B cell (primary cell): ENCODE measurements at regions not wholly inside any gene's neighbourhood (a gene's known extent, or its start where the extent isn't known, plus 50 kb on each side); places are given as distances from the start of the nearest gene placed in this dataset.

Source experiments
- ATAC-seq: fragments of 200-7000 bp; cut with Tn5 transposase; one replicate; pipeline ENCODE4 v1.10.0; 2021; ENCODE audit warnings: low read depth, mild to moderate bottlenecking, moderate number of reproducible peaks, moderate library complexity
- CTCF ChIA-PET: fragments of 350-600 bp; sonication (Branson Sonifier 250); formaldehyde crosslinking; loops from one replicate; lab custom pipeline; 2021; ENCODE audit warnings: antibody characterized with exemption, inconsistent platforms; lab: Charles Lee
- POLR2A ChIA-PET: fragments of 350-600 bp; sonication (Branson Sonifier 250); formaldehyde crosslinking; loops from one replicate; lab custom pipeline; 2021; ENCODE audit warnings: antibody characterized with exemption; lab: Charles Lee
- DNase-seq: peaks from one replicate; pipeline ENCODE4 v3.0.0; 2013
- H2AFZ ChIP-seq: 2 replicates; pipeline ENCODE4 v1.6.1; 2012; ENCODE audit warnings: mild to moderate bottlenecking, low read depth, low read length; ENCODE audit not compliant: insufficient read depth, poor library complexity, severe bottlenecking
- H3K27ac ChIP-seq, 2 donors: 1 replicate in 1 of 2; 2 replicates in 1 of 2; pipeline ENCODE4 v1.5.1; 2012 to 2013; ENCODE audit warnings: low read length in 2 of 2, mild to moderate bottlenecking in 2 of 2, moderate library complexity in 1 of 2
- H3K27me3 ChIP-seq, 4 experiments: fragments of 200-600 bp in 1 of 4; sonication (generic) in 1 of 4; replicated peaks in 1 of 4; 1 replicate in 2 of 4; 2 replicates in 2 of 4; pipeline versions ENCODE4 v1.6.1 to v1.7.0; 2013 to 2016; ENCODE audit warnings: low read length in 3 of 4, mild to moderate bottlenecking in 2 of 4, mixed read lengths in 1 of 4, moderate library complexity in 1 of 4; ENCODE audit not compliant: insufficient read depth in 4 of 4, control insufficient read depth in 3 of 4; ENCODE audit errors: control extremely low read depth in 1 of 4
- H3K36me3 ChIP-seq, 2 experiments: replicated peaks in 1 of 2; 1 replicate in 1 of 2; 2 replicates in 1 of 2; pipeline versions ENCODE4 v1.6.1 to v1.7.1; 2013; ENCODE audit warnings: low read length in 1 of 2; ENCODE audit not compliant: insufficient read depth in 2 of 2, control insufficient read depth in 1 of 2; ENCODE audit errors: control extremely low read depth in 1 of 2, extremely low read depth in 1 of 2
- H3K4me1 ChIP-seq, 2 donors: fragments of 200-600 bp in 1 of 2; sonication (generic) in 1 of 2; 1 replicate in 1 of 2; 2 replicates in 1 of 2; pipeline versions ENCODE4 v1.5.1 to v1.6.1; 2013 to 2017; ENCODE audit warnings: low read length in 2 of 2; ENCODE audit not compliant: control insufficient read depth in 2 of 2, insufficient read depth in 2 of 2
- H3K4me2 ChIP-seq: replicated peaks from 2 replicates; pipeline ENCODE3; 2012; ENCODE audit warnings: mild to moderate bottlenecking, low read depth, low read length; ENCODE audit not compliant: poor library complexity, severe bottlenecking
- H3K4me3 ChIP-seq, 5 experiments: fragments of 200-600 bp in 1 of 5; sonication (generic) in 1 of 5; 1 replicate in 3 of 5; 2 replicates in 2 of 5; pipeline versions ENCODE4 v1.5.1 to v1.7.0; 2011 to 2016; ENCODE audit warnings: low read length in 4 of 5, mild to moderate bottlenecking in 4 of 5, low read depth in 2 of 5, control low read depth in 1 of 5, moderate library complexity in 1 of 5; ENCODE audit not compliant: insufficient read depth in 1 of 5; ENCODE audit errors: control extremely low read depth in 1 of 5, extremely low read depth in 1 of 5
- H3K79me2 ChIP-seq: fragments of 200-600 bp; sonication (generic); one replicate; pipeline ENCODE4 v1.6.0; 2016; ENCODE audit warnings: low read length; ENCODE audit not compliant: control insufficient read depth, insufficient read depth
- H3K9ac ChIP-seq: fragments of 200-600 bp; sonication (generic); 2 replicates; pipeline ENCODE4 v1.6.1; 2017; ENCODE audit warnings: mild to moderate bottlenecking, low read length, moderate library complexity
- H3K9me3 ChIP-seq, 3 donors: one replicate each; pipeline versions ENCODE4 v1.6.1 to v1.7.1; 2013; ENCODE audit warnings: low read length in 2 of 3; ENCODE audit not compliant: control insufficient read depth in 2 of 3, insufficient read depth in 1 of 3; ENCODE audit errors: control extremely low read depth in 1 of 3
- H4K20me1 ChIP-seq: 2 replicates; pipeline ENCODE4 v1.6.0; 2012; ENCODE audit warnings: mild to moderate bottlenecking, low read length; ENCODE audit not compliant: insufficient read depth, control insufficient read depth, poor library complexity, severe bottlenecking
- H3K27ac Mint-ChIP-seq: one replicate; pipeline ENCODE4 v1.8.0; 2021; ENCODE audit warnings: mixed read lengths
- H3K27me3 Mint-ChIP-seq: one replicate; pipeline ENCODE4 v1.8.0; 2021; ENCODE audit warnings: mixed read lengths
- H3K4me1 Mint-ChIP-seq: one replicate; pipeline ENCODE4 v1.8.0; 2021; ENCODE audit warnings: mixed read lengths
- H3K4me3 Mint-ChIP-seq: one replicate; pipeline ENCODE4 v1.8.0; 2021; ENCODE audit warnings: mixed read lengths
- H3K9me3 Mint-ChIP-seq: one replicate; pipeline ENCODE4 v1.8.0; 2022; ENCODE audit warnings: mixed read lengths; ENCODE audit not compliant: insufficient read depth
- EZH2 ChIP-seq: IDR thresholded peaks from 2 replicates; pipeline ENCODE4 v1.6.1; 2012; ENCODE audit warnings: borderline replicate concordance, low read depth, mild to moderate bottlenecking, moderate library complexity, low read length; ENCODE audit not compliant: insufficient read depth, poor library complexity, severe bottlenecking
- WGBS: methylation state at CpG from one replicate; pipeline ENCODE4 v1.1.5; 2013; ENCODE audit warnings: missing lambda C conversion rate; ENCODE audit not compliant: insufficient coverage; 5-methylcytosine and 5-hydroxymethylcytosine counted together
- intact Hi-C: fragments of 100-400 bp; cut with micrococcal nuclease; formaldehyde crosslinking; loops from one replicate; pipeline ENCODE4 v1.10.0; 2022
- TF ChIP-seq, protein P1 (sequence below): fragments of 200-600 bp; IDR thresholded peaks from one replicate; pipeline ENCODE4 v1.8.0; 2022; ENCODE audit warnings: antibody characterized with exemption, mild to moderate bottlenecking

DNA sequence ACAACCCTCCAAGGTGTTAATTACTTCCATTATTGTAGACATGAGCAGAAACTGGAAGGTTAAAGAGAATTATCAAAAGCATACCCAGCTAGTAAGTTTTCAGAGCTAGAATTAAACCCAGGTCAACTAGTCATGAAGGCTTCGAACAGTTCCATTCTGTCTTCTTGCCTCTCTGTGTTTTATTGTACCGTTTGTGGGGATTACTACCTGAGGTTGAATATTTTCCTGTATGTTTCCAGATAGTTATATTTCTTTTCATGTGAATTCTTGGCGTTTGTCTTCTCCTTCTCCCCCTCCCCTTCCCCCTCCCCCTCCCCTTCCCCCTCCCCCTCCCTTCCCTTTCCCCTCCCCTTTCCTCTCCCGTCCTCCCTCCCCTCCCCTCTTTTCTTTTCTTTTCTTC lies 218.0 kb upstream of the GALNT17 start:
- Mint-ChIP-seq H3K4me3 (no peak overlapping the region), H3K27ac (no peak overlapping the region), H3K9me3 (peaks cover 2% of the 10 kb centered on the region), H3K27me3 (no peaks in the 10 kb centered on the region), H3K4me1 (no peaks in the 10 kb centered on the region)
- Histone ChIP-seq H3K27me3 (no peaks in the 10 kb centered on the region), H3K79me2 (no peaks in the 10 kb centered on the region), H4K20me1 (no peaks in the 10 kb centered on the region), H3K9ac (no peak overlapping the region), H3K9me3 (peaks cover 0 to 6% (median 0%) of the 10 kb centered on the region in 3 donors), H3K4me2 (no peak overlapping the region), H3K36me3 (no peaks in the 10 kb centered on the region), H3K4me3 (no peak overlapping the region), H3K4me1 (no peaks in the 10 kb centered on the region), H3K27ac (no peak overlapping the region), H2AFZ (no peak overlapping the region)
- WGBS = no CpG with 5 or more reads among the region's 4 CpGs
- intact Hi-C loops = no loop called here
- ChIA-PET CTCF (no interaction called here), POLR2A (no interaction called here)
- ATAC-seq (no peak), DNase-seq (no peak)
- TF ChIP-seq EZH2 = no peak
- TF ChIP-seq, protein P1, sequence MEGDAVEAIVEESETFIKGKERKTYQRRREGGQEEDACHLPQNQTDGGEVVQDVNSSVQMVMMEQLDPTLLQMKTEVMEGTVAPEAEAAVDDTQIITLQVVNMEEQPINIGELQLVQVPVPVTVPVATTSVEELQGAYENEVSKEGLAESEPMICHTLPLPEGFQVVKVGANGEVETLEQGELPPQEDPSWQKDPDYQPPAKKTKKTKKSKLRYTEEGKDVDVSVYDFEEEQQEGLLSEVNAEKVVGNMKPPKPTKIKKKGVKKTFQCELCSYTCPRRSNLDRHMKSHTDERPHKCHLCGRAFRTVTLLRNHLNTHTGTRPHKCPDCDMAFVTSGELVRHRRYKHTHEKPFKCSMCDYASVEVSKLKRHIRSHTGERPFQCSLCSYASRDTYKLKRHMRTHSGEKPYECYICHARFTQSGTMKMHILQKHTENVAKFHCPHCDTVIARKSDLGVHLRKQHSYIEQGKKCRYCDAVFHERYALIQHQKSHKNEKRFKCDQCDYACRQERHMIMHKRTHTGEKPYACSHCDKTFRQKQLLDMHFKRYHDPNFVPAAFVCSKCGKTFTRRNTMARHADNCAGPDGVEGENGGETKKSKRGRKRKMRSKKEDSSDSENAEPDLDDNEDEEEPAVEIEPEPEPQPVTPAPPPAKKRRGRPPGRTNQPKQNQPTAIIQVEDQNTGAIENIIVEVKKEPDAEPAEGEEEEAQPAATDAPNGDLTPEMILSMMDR = no peak

DNA sequence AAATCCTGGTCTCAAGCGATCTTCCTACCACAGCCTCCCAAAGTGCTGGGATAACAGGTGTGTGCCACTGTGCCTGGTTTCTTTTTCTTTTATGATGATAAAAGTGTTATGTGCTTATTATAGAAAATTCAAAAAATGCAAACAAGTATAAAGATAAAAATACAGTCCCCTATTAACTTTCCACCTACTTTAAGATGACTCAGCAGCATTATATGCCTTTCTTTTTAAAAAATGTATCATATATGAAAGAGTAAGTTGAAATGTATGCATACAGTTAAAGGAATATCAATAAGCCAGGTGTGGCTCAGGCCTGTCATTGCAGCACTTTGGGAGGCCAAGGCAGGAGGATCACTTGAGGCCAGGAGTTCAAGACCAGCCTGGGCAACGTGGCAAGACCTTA lies 216.9 kb upstream of the GALNT17 start:
- no peak for ATAC-seq
- no peak overlapping the region for H2AFZ ChIP-seq
- H3K4me2 ChIP-seq = no peak overlapping the region
- no peak for TF ChIP-seq EZH2
- TF ChIP-seq, protein P1 = no peak
- no peaks in the 10 kb centered on the region for H3K27me3 ChIP-seq
- no peaks in the 10 kb centered on the region for H3K36me3 ChIP-seq
- no peaks in the 10 kb centered on the region for H3K4me1 Mint-ChIP-seq
- ChIA-PET POLR2A (no interaction called here), CTCF (no interaction called here)
- H3K9me3 Mint-ChIP-seq = peaks cover 2% of the 10 kb centered on the region
- no peaks in the 10 kb centered on the region for H4K20me1 ChIP-seq
- H3K9me3 ChIP-seq = peaks cover 0 to 13% (median 0%) of the 10 kb centered on the region in 3 donors
- no peak overlapping the region for H3K4me3 Mint-ChIP-seq
- WGBS = 57% methylated on average over 1 of the region's 2 CpGs
- no peak for DNase-seq
- H3K4me1 ChIP-seq = no peaks in the 10 kb centered on the region
- H3K27me3 Mint-ChIP-seq = no peaks in the 10 kb centered on the region
- no peak overlapping the region for H3K27ac Mint-ChIP-seq
- no peaks in the 10 kb centered on the region for H3K79me2 ChIP-seq
- intact Hi-C loops = no loop called here
- no peak overlapping the region for H3K9ac ChIP-seq
- no peak overlapping the region for H3K4me3 ChIP-seq
- H3K27ac ChIP-seq = no peak overlapping the region
